Trophoblast cell (in vitro differentiated cells and primary cell): ENCODE measurements at regions not wholly inside any gene's neighbourhood (a gene's known extent, or its start where the extent isn't known, plus 50 kb on each side); places are given as distances from the start of the nearest gene placed in this dataset.

Experiments
- DNase-seq, 2 donors: peaks; one replicate each; pipeline ENCODE4 v3.0.0-alpha.2; 2016
- H2AFZ ChIP-seq: 2 replicates; pipeline ENCODE4 v1.6.1; 2013; ENCODE audit warnings: low read length, moderate library complexity, mild to moderate bottlenecking; ENCODE audit not compliant: insufficient read depth, poor library complexity
- H2AK5ac ChIP-seq: 2 replicates; pipeline ENCODE4 v1.6.1; 2013; ENCODE audit warnings: mild to moderate bottlenecking, low read length
- H2BK120ac ChIP-seq: 2 replicates; pipeline ENCODE4 v1.6.1; 2013; ENCODE audit warnings: low read length, mild to moderate bottlenecking, moderate library complexity; ENCODE audit not compliant: insufficient read depth, poor library complexity
- H2BK12ac ChIP-seq: 2 replicates; pipeline ENCODE4 v1.6.1; 2013; ENCODE audit warnings: mild to moderate bottlenecking, low read length, moderate library complexity
- H2BK5ac ChIP-seq: 2 replicates; pipeline ENCODE4 v1.6.1; 2013; ENCODE audit warnings: low read length, low read depth, moderate library complexity, mild to moderate bottlenecking; ENCODE audit not compliant: poor library complexity
- H3K14ac ChIP-seq: 2 replicates; pipeline ENCODE4 v1.6.1; 2013; ENCODE audit warnings: mild to moderate bottlenecking, low read length
- H3K18ac ChIP-seq: 2 replicates; pipeline ENCODE4 v1.6.1; 2013; ENCODE audit warnings: mild to moderate bottlenecking, low read length
- H3K23ac ChIP-seq: 2 replicates; pipeline ENCODE4 v1.6.1; 2013; ENCODE audit warnings: low read length
- H3K27ac ChIP-seq: 2 replicates; pipeline ENCODE4 v1.5.1; 2013; ENCODE audit warnings: low read depth, mild to moderate bottlenecking, inconsistent platforms, low read length, moderate library complexity
- H3K27me3 ChIP-seq: 2 replicates; pipeline ENCODE4 v1.6.1; 2013; ENCODE audit warnings: inconsistent platforms, mild to moderate bottlenecking, low read length, moderate library complexity; ENCODE audit not compliant: insufficient read depth
- H3K36me3 ChIP-seq, 2 experiments: 1 replicate in 1 of 2; 2 replicates in 1 of 2; pipeline ENCODE4 v1.6.1; 2013; ENCODE audit warnings: low read length in 2 of 2, mild to moderate bottlenecking in 2 of 2, moderate library complexity in 1 of 2; ENCODE audit not compliant: insufficient read depth in 2 of 2, control insufficient read depth in 1 of 2
- H3K4ac ChIP-seq: 2 replicates; pipeline ENCODE4 v1.6.1; 2013; ENCODE audit warnings: low read depth, mild to moderate bottlenecking, low read length, moderate library complexity
- H3K4me1 ChIP-seq, 2 experiments: 1 replicate in 1 of 2; 2 replicates in 1 of 2; pipeline ENCODE4 v1.6.1; 2013; ENCODE audit warnings: low read length in 2 of 2, mild to moderate bottlenecking in 2 of 2, moderate library complexity in 1 of 2; ENCODE audit not compliant: insufficient read depth in 2 of 2, control insufficient read depth in 1 of 2
- H3K4me2 ChIP-seq: 2 replicates; pipeline ENCODE4 v1.6.1; 2013; ENCODE audit warnings: inconsistent platforms, mild to moderate bottlenecking, low read length, moderate library complexity
- H3K4me3 ChIP-seq: 2 replicates; pipeline ENCODE4 v1.5.1; 2013; ENCODE audit warnings: mild to moderate bottlenecking, low read depth, low read length, inconsistent platforms
- H3K79me1 ChIP-seq: one replicate; pipeline ENCODE4 v1.6.1; 2013; ENCODE audit warnings: low read length
- H3K79me2 ChIP-seq: 2 replicates; pipeline ENCODE4 v1.6.1; 2013; ENCODE audit warnings: low read length, mild to moderate bottlenecking; ENCODE audit not compliant: control insufficient read depth, insufficient read depth, poor library complexity
- H3K9ac ChIP-seq: 2 replicates; pipeline ENCODE4 v1.6.1; 2013; ENCODE audit warnings: mild to moderate bottlenecking, low read length
- H3K9me3 ChIP-seq: 2 replicates; pipeline ENCODE4 v1.6.1; 2013; ENCODE audit warnings: low read depth, mild to moderate bottlenecking, control low read depth, inconsistent platforms, low read length; ENCODE audit not compliant: insufficient read depth
- H4K12ac ChIP-seq: 2 replicates; pipeline ENCODE4 v1.6.1; 2013; ENCODE audit warnings: low read depth, mild to moderate bottlenecking, low read length, moderate library complexity
- H4K8ac ChIP-seq: 2 replicates; pipeline ENCODE4 v1.6.1; 2013; ENCODE audit warnings: low read depth, mild to moderate bottlenecking, low read length, moderate library complexity
- H4K91ac ChIP-seq: one replicate; pipeline ENCODE4 v1.6.1; 2013; ENCODE audit warnings: low read depth, mild to moderate bottlenecking, low read length, moderate library complexity
- WGBS: extraction: QIAGEN DNeasy Blood & Tissue Kit; methylation state at CpG from one replicate; pipeline ENCODE4 v1.1.7; 2013; ENCODE audit warnings: missing lambda C conversion rate; ENCODE audit not compliant: insufficient read length, insufficient coverage; ENCODE audit errors: extremely low coverage; 5-methylcytosine and 5-hydroxymethylcytosine counted together

DNA sequence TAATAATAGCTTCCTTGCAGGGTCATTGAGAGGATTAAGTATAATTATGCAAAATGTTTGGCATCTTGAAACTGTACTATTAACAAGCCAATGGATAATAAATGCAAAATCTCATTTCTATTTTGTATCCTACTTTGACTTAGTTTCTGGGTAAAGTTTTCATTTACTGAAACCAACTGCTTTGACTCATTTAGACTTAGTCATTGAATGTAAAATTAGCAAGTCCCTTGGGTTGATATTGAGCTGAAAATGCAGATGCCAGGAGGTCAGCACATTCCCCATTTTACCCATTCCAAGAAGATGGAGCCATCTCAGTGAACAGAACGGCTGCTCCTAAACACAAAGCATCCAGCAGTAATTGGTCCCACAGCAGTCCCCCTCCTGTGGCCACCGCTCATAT lies 74.7 kb upstream of the GATB start:
- Histone ChIP-seq H2AK5ac (no peak overlapping the region), H3K27ac (no peak overlapping the region), H3K9me3 (no peaks in the 10 kb centered on the region), H3K23ac (no peak overlapping the region), H2BK12ac (no peak overlapping the region), H4K12ac (no peak overlapping the region), H3K4ac (no peak overlapping the region), H3K36me3 (no peaks in the 10 kb centered on the region), H2AFZ (no peak overlapping the region), H4K91ac (no peak overlapping the region), H2BK5ac (no peak overlapping the region), H4K8ac (no peak overlapping the region), H3K4me1 (no peaks in the 10 kb centered on the region), H3K79me1 (no peaks in the 10 kb centered on the region), H3K14ac (no peak overlapping the region), H2BK120ac (no peak overlapping the region), H3K18ac (no peak overlapping the region), H3K4me3 (no peak overlapping the region), H3K4me2 (no peak overlapping the region), H3K9ac (no peak overlapping the region), H3K27me3 (no peaks in the 10 kb centered on the region), H3K79me2 (no peaks in the 10 kb centered on the region)
- no CpG with 5 or more reads among the region's 2 CpGs for WGBS
- no peak for DNase-seq

DNA sequence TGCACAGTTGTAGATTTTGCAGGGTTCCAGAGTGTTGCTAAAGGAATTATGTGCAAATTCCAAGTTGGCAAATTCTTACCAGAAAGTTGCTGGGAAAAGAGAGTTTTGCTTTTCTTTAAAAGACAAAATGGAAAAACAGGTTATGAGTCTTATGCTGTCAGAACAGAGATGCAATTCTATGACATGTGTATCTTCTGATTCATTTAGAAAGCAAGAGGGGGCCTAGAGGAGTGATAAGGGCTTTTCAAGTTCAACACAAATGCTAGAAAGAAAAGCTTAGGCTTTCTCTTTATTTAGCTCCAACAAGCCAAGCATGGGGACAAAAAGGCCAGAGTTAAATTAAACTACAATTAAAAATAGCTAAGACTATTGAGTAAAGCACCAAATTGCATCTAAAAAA lies 72.4 kb upstream of the GATB start:
- Histone ChIP-seq H3K4me2 (no peak overlapping the region), H3K4ac (no peak overlapping the region), H3K4me1 (no peaks in the 10 kb centered on the region), H2BK120ac (no peak overlapping the region), H3K4me3 (no peak overlapping the region), H4K91ac (no peak overlapping the region), H2BK5ac (no peak overlapping the region), H3K36me3 (no peaks in the 10 kb centered on the region), H3K9me3 (no peaks in the 10 kb centered on the region), H3K27me3 (no peaks in the 10 kb centered on the region), H3K18ac (no peak overlapping the region), H4K8ac (no peak overlapping the region), H3K27ac (no peak overlapping the region), H2AFZ (no peak overlapping the region), H2BK12ac (no peak overlapping the region), H3K14ac (no peak overlapping the region), H3K9ac (no peak overlapping the region), H4K12ac (no peak overlapping the region), H3K79me2 (no peaks in the 10 kb centered on the region), H2AK5ac (no peak overlapping the region), H3K79me1 (no peaks in the 10 kb centered on the region), H3K23ac (no peak overlapping the region)
- DNase-seq = no peak

DNA sequence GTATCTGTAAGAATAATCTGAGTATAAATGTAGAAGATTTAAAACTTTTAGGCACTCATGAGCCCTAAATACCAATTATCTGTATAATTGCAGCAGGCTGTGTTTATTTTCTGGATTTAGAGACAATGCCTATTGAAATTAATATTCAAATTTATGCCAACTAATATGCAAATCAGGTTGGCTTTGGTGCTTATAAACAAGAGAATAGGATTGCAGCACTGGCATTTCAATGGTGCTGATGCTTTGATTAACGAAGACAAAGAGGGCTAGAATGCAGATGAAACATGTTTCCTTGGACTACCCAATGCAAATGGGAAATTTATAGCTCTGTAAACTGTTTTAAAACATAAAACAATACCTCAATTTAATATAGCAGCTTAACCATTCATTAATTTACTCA lies 70.7 kb upstream of the GATB start:
- H2BK5ac ChIP-seq = no peak overlapping the region
- H3K23ac ChIP-seq = no peak overlapping the region
- no peak overlapping the region for H2AFZ ChIP-seq
- no peaks in the 10 kb centered on the region for H3K36me3 ChIP-seq
- WGBS = no CpG with 5 or more reads among the region's 1 CpG
- no peak overlapping the region for H3K18ac ChIP-seq
- no peak overlapping the region for H4K91ac ChIP-seq
- no peak overlapping the region for H3K4ac ChIP-seq
- H3K79me2 ChIP-seq = no peaks in the 10 kb centered on the region
- H3K9ac ChIP-seq = no peak overlapping the region
- no peak for DNase-seq
- no peak overlapping the region for H3K27ac ChIP-seq
- no peak overlapping the region for H3K14ac ChIP-seq
- no peak overlapping the region for H3K4me2 ChIP-seq
- H4K12ac ChIP-seq = no peak overlapping the region
- H2BK12ac ChIP-seq = no peak overlapping the region
- H4K8ac ChIP-seq = no peak overlapping the region
- H2AK5ac ChIP-seq = no peak overlapping the region
- H3K4me3 ChIP-seq = no peak overlapping the region
- H3K4me1 ChIP-seq = no peaks in the 10 kb centered on the region
- no peaks in the 10 kb centered on the region for H3K79me1 ChIP-seq
- H3K27me3 ChIP-seq = no peaks in the 10 kb centered on the region
- no peak overlapping the region for H2BK120ac ChIP-seq
- H3K9me3 ChIP-seq = no peaks in the 10 kb centered on the region

DNA sequence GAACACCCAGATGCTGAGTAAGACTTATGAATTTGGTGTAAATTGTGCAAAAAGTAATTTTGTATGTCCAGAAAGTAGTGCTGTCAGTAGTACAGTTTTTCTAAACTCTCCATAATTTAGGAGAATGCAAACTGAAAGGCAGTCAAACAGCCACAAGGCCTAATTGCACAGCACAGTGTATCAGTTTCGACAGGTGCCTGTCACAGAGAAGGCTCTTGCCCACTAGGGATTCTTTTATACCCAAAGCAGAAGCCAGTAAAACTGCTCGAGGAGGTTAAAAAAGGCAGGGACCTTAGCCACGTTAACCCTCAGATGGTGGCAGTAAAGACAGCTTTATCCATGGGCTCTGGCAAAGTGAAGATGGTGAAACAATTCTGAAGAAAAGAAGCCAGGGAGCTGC lies 69.4 kb upstream of the GATB start:
- Histone ChIP-seq H3K36me3 (no peaks in the 10 kb centered on the region), H2BK5ac (no peak overlapping the region), H2AK5ac (no peak overlapping the region), H4K12ac (no peak overlapping the region), H3K23ac (no peak overlapping the region), H3K4ac (no peak overlapping the region), H2AFZ (no peak overlapping the region), H3K14ac (no peak overlapping the region), H3K9me3 (no peaks in the 10 kb centered on the region), H3K27me3 (no peaks in the 10 kb centered on the region), H3K27ac (no peak overlapping the region), H4K8ac (no peak overlapping the region), H3K79me1 (no peaks in the 10 kb centered on the region), H3K4me3 (no peak overlapping the region), H3K18ac (no peak overlapping the region), H3K4me1 (no peaks in the 10 kb centered on the region), H3K79me2 (no peaks in the 10 kb centered on the region), H2BK120ac (no peak overlapping the region), H3K4me2 (no peak overlapping the region), H2BK12ac (no peak overlapping the region), H4K91ac (no peak overlapping the region), H3K9ac (no peak overlapping the region)
- no CpG with 5 or more reads among the region's 3 CpGs for WGBS
- DNase-seq = no peak

DNA sequence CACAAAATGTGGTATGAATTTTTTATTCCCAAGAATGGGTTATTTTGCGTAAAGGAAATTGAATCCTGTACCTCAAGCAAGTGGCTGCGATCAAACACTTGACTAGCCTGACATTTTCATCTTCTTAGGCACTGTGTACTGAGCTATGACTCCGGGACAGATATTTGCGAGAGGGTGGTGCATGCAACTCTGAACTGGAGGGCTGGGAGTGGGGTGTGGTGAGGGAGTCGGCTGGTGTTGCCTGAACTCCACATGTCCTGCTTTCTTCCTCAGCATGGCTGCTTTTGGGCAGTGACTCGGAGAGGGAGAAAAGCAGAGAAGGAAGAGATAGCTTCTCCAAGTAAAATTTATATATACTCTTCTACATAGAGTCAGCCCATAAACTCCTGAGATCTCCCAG lies 68.5 kb upstream of the GATB start:
- Histone ChIP-seq H3K36me3 (no peaks in the 10 kb centered on the region), H3K79me1 (no peaks in the 10 kb centered on the region), H3K27ac (no peak overlapping the region), H2AK5ac (no peak overlapping the region), H4K12ac (no peak overlapping the region), H3K79me2 (no peaks in the 10 kb centered on the region), H3K4ac (no peak overlapping the region), H3K27me3 (no peaks in the 10 kb centered on the region), H3K14ac (no peak overlapping the region), H3K9ac (no peak overlapping the region), H2BK120ac (no peak overlapping the region), H2AFZ (no peak overlapping the region), H3K9me3 (no peaks in the 10 kb centered on the region), H4K8ac (no peak overlapping the region), H3K23ac (no peak overlapping the region), H2BK5ac (no peak overlapping the region), H3K4me3 (no peak overlapping the region), H3K4me1 (no peaks in the 10 kb centered on the region), H3K4me2 (no peak overlapping the region), H2BK12ac (no peak overlapping the region), H4K91ac (no peak overlapping the region), H3K18ac (no peak overlapping the region)
- WGBS = no CpG with 5 or more reads among the region's 6 CpGs
- DNase-seq = no peak
